Thyroid gland (tissue), 4 donors: ENCODE measurements at regions not wholly inside any gene's neighbourhood (a gene's known extent, or its start where the extent isn't known, plus 50 kb on each side); places are given as distances from the start of the nearest gene placed in this dataset.

Experiments used
- DNase-seq, 2 donors: peaks; one replicate each; pipeline ENCODE4 v3.0.0-alpha.2; 2019
- H3K27ac ChIP-seq, 3 donors: fragments of 200-600 bp; sonication (generic); 1 replicate in 2 of 3; 2 replicates in 1 of 3; pipeline ENCODE4 v1.5.1; 2016 to 2019; ENCODE audit warnings: mild to moderate bottlenecking in 1 of 3, moderate library complexity in 1 of 3
- H3K27me3 ChIP-seq: fragments of 200-600 bp; sonication (generic); one replicate; pipeline ENCODE4 v1.5.1; 2019
- H3K36me3 ChIP-seq, 2 donors: fragments of 200-600 bp; sonication (generic); one replicate each; pipeline ENCODE4 v1.5.1; 2016 to 2019
- H3K4me1 ChIP-seq, 2 donors: fragments of 200-600 bp; sonication (generic); one replicate each; pipeline ENCODE4 v1.5.1; 2017 to 2019
- H3K4me3 ChIP-seq, 3 donors: fragments of 200-600 bp; sonication (generic); replicated peaks in 1 of 3; 1 replicate in 2 of 3; 2 replicates in 1 of 3; pipeline ENCODE4 v1.5.1; 2016; ENCODE audit warnings: mild to moderate bottlenecking in 1 of 3
- H3K9me3 ChIP-seq: fragments of 200-600 bp; sonication (generic); one replicate; pipeline ENCODE4 v1.5.1; 2017
- CTCF ChIP-seq, 6 experiments: fragments of 200-600 bp in 3 of 6; fragments of 450-650 bp in 3 of 6; sonication (generic) in 3 of 6; IDR thresholded peaks; one replicate each; pipeline ENCODE4 v1.5.1; 2016 to 2019; ENCODE audit warnings: antibody characterized with exemption in 6 of 6, mild to moderate bottlenecking in 2 of 6, inconsistent platforms in 1 of 6, moderate library complexity in 1 of 6
- POLR2A ChIP-seq, 2 donors: fragments of 450-650 bp; IDR thresholded peaks; one replicate each; pipeline ENCODE4 v1.6.1; 2017; ENCODE audit warnings: antibody characterized with exemption in 2 of 2, mild to moderate bottlenecking in 2 of 2, moderate library complexity in 1 of 2
- WGBS, 2 donors: methylation state at CpG; one replicate each; pipeline ENCODE4 v1.1.5; 2017; 5-methylcytosine and 5-hydroxymethylcytosine counted together
- intact Hi-C: fragments of 100-400 bp; cut with DNase I; formaldehyde crosslinking; loops from one replicate; pipeline ENCODE4 v1.15.1; 2023

- Histone ChIP-seq H3K9me3 (no peaks in the 10 kb centered on the region), H3K4me1 (no peaks in the 10 kb centered on the region), H3K36me3 (no peaks in the 10 kb centered on the region), H3K27ac (no peak overlapping the region), H3K4me3 (no peak overlapping the region), H3K27me3 (no peaks in the 10 kb centered on the region)
- TF ChIP-seq CTCF (IDR thresholded peaks at IDR 0.05) = no peak
- no peak for TF ChIP-seq POLR2A (IDR thresholded peaks at IDR 0.05)
- 81 to 94% methylated on average over 4 of the region's 4 CpGs for WGBS, 2 donors
- DNase-seq = no peak
- intact Hi-C loops = no loop called here
Measured at GRCh38 chr2:156003780-156004179, 328.7 kb downstream of the NR4A2 start.

DNA sequence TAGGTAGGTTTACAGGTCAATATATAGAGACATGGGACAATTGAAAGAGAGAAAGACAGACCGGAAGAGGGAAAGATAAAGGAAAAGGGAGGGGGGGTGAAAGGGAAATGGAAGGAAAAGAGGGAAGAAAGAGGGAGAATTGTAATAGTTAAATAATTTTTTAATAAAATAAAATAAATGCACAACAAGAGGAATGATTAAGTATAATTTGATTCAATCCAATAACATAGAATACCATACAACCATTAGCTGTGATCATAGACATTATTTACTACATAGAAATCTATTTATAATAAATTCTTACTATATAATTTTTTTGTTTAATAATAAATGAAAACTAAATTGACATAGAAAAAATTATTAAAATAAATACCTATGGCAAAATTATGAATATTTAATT lies 330.7 kb downstream of the NR4A2 start:
- intact Hi-C loops = no loop called here
- H3K4me1 ChIP-seq = no peaks in the 10 kb centered on the region
- H3K27me3 ChIP-seq = no peaks in the 10 kb centered on the region
- TF ChIP-seq CTCF (IDR thresholded peaks at IDR 0.05) = no peak
- TF ChIP-seq POLR2A (IDR thresholded peaks at IDR 0.05) = no peak
- no peaks in the 10 kb centered on the region for H3K36me3 ChIP-seq
- no peak for DNase-seq
- H3K4me3 ChIP-seq = no peak overlapping the region
- 91 to 95% methylated on average over 1 of the region's 1 CpG for WGBS, 2 donors
- H3K9me3 ChIP-seq = no peaks in the 10 kb centered on the region
- H3K27ac ChIP-seq = no peak overlapping the region

GRCh38 chr2:155997538-155997937 lies 335.0 kb downstream of the NR4A2 start:
- Histone ChIP-seq H3K36me3 (no peaks in the 10 kb centered on the region), H3K27ac (no peak overlapping the region), H3K9me3 (no peaks in the 10 kb centered on the region), H3K27me3 (no peaks in the 10 kb centered on the region), H3K4me3 (no peak overlapping the region), H3K4me1 (no peaks in the 10 kb centered on the region)
- intact Hi-C loops = no loop called here
- WGBS, 2 donors = 88 to 89% methylated on average over 2 of the region's 2 CpGs
- TF ChIP-seq CTCF (IDR thresholded peaks at IDR 0.05) = no peak
- no peak for TF ChIP-seq POLR2A (IDR thresholded peaks at IDR 0.05)
- no peak for DNase-seq

GRCh38 chr2:155994315-155994714 lies 338.2 kb downstream of the NR4A2 start:
- no peak for TF ChIP-seq CTCF (IDR thresholded peaks at IDR 0.05)
- TF ChIP-seq POLR2A (IDR thresholded peaks at IDR 0.05) = no peak
- WGBS, 2 donors = 83 to 86% methylated on average over 1 of the region's 1 CpG
- Histone ChIP-seq H3K27me3 (no peaks in the 10 kb centered on the region), H3K4me3 (no peak overlapping the region), H3K36me3 (no peaks in the 10 kb centered on the region), H3K4me1 (no peaks in the 10 kb centered on the region), H3K9me3 (no peaks in the 10 kb centered on the region), H3K27ac (no peak overlapping the region)
- DNase-seq = no peak
- intact Hi-C loops = no loop called here

DNA sequence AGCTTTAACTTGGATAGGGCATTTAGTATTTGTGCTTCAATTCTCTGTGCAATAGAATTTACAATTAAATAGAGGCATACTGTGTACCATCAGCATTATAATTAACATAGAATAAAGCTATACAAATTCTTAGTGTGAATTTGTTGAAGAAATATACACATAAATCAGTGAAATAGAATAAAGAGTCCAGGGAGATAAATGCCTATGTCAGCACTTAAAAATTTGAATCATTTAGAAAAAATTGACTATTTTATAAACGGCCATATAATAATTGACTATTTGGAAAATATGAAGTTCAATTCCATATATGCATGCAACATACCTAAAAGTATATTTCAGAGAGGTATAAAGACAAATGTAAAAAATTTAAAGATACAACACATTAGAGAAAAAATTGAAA lies 348.7 kb downstream of the NR4A2 start:
- Histone ChIP-seq H3K9me3 (no peaks in the 10 kb centered on the region), H3K27ac (no peak overlapping the region), H3K27me3 (no peaks in the 10 kb centered on the region), H3K4me3 (no peak overlapping the region), H3K36me3 (no peaks in the 10 kb centered on the region), H3K4me1 (no peaks in the 10 kb centered on the region)
- no peak for DNase-seq
- intact Hi-C loops = no loop called here
- 87 to 90% methylated on average over 1 of the region's 1 CpG for WGBS, 2 donors
- TF ChIP-seq CTCF (IDR thresholded peaks at IDR 0.05) (no peak), POLR2A (IDR thresholded peaks at IDR 0.05) (no peak)
